ENCODE measurements at regions not wholly inside any gene's neighbourhood (a gene's known extent, or its start where the extent isn't known, plus 50 kb on each side); places are given as distances from the start of the nearest gene placed in this dataset.

DNA sequence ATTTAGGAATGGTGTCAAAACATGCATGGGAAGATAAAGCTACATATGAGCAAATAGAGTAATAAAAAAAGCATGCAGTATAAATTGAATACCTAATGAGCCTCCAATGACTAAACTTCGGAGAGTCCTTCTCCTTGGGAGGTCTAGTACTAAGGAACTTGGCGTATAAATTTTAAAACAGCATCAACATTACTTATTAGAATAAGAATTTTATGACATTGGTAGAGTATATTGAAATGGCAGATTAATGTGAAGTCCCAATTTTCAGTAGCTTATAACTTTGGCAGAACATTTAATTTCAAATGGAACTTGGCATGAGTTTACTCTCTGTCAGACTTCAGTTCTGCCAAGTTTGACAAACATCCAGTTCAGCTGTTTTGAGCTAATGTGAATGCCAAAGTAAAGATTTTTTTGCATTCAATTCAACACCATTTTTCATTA, 104.7 kb upstream of the RGS18 start:
- DNase-seq (ENCODE audit: low spot score) = no peak
- H3K9me3 ChIP-seq (ENCODE audit: severe bottlenecking) = no peaks in the 10 kb centered on the region
- H3K4me1 ChIP-seq (ENCODE audit: insufficient read depth, poor library complexity, severe bottlenecking) = no peaks in the 10 kb centered on the region
- no peaks in the 10 kb centered on the region for H3K36me3 ChIP-seq (ENCODE audit: low read depth)
- no peaks in the 10 kb centered on the region for H3K27me3 ChIP-seq (ENCODE audit: insufficient read depth, poor library complexity, severe bottlenecking)
- ATAC-seq (ENCODE audit: low read depth) = no peak
- no peak overlapping the region for H3K4me3 ChIP-seq (ENCODE audit: severe bottlenecking)
- H3K27ac ChIP-seq (ENCODE audit: poor library complexity, severe bottlenecking) = no peak overlapping the region
- TF ChIP-seq, protein P1, sequence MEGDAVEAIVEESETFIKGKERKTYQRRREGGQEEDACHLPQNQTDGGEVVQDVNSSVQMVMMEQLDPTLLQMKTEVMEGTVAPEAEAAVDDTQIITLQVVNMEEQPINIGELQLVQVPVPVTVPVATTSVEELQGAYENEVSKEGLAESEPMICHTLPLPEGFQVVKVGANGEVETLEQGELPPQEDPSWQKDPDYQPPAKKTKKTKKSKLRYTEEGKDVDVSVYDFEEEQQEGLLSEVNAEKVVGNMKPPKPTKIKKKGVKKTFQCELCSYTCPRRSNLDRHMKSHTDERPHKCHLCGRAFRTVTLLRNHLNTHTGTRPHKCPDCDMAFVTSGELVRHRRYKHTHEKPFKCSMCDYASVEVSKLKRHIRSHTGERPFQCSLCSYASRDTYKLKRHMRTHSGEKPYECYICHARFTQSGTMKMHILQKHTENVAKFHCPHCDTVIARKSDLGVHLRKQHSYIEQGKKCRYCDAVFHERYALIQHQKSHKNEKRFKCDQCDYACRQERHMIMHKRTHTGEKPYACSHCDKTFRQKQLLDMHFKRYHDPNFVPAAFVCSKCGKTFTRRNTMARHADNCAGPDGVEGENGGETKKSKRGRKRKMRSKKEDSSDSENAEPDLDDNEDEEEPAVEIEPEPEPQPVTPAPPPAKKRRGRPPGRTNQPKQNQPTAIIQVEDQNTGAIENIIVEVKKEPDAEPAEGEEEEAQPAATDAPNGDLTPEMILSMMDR (IDR thresholded peaks at IDR 0.05; ENCODE audit: poor library complexity, severe bottlenecking) = no peak

DNA sequence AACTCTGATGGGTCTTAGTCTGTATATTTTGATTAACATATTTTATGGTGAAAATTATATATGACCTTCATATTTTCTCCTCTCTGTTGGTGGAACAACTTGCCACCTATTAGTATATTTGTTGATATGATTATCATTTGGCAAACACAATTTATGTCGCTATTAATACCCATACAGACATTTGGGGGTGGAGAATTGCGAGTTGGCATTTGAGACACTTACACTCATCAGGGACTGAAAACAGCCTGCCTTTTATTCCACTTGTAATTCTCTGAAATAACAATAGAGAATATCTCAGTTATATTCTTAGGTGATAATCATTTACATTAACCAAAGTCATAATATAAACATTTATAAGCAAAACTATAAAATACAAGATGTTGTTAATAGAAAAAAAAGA, 100.5 kb upstream of the RGS18 start:
- TF ChIP-seq, protein P1 (IDR thresholded peaks at IDR 0.05; ENCODE audit: poor library complexity, severe bottlenecking) = no peak
- no peaks in the 10 kb centered on the region for H3K9me3 ChIP-seq (ENCODE audit: severe bottlenecking)
- H3K27me3 ChIP-seq (ENCODE audit: insufficient read depth, poor library complexity, severe bottlenecking) = peaks cover 5% of the 10 kb centered on the region
- no peak for ATAC-seq (ENCODE audit: low read depth)
- no peaks in the 10 kb centered on the region for H3K36me3 ChIP-seq (ENCODE audit: low read depth)
- no peak overlapping the region for H3K27ac ChIP-seq (ENCODE audit: poor library complexity, severe bottlenecking)
- DNase-seq (ENCODE audit: low spot score) = no peak
- H3K4me1 ChIP-seq (ENCODE audit: insufficient read depth, poor library complexity, severe bottlenecking) = no peaks in the 10 kb centered on the region
- H3K4me3 ChIP-seq (ENCODE audit: severe bottlenecking) = no peak overlapping the region

DNA sequence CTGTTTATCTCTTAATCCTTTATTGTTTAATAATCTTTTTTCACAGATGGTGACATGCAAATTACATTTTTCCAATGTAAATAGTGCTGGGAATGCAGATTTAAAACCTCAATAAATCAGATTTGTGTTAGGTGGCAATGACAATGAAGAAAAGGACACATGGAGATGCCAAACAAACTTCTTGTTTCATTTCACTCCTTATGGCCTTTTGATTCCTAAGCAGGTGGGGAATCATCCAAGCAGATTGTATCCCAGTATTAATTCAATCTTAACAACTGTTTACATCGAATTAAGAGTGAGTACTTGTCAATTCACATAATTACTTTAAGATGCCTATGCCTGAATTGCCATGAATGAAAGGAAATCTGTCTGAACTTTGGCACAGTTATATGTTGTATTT, 98.9 kb upstream of the RGS18 start:
- TF ChIP-seq, protein P1 (IDR thresholded peaks at IDR 0.05; ENCODE audit: poor library complexity, severe bottlenecking) = no peak
- Histone ChIP-seq H3K36me3 (ENCODE audit: low read depth) (no peaks in the 10 kb centered on the region), H3K4me1 (ENCODE audit: insufficient read depth, poor library complexity, severe bottlenecking) (no peaks in the 10 kb centered on the region), H3K9me3 (ENCODE audit: severe bottlenecking) (no peaks in the 10 kb centered on the region), H3K4me3 (ENCODE audit: severe bottlenecking) (no peak overlapping the region), H3K27me3 (ENCODE audit: insufficient read depth, poor library complexity, severe bottlenecking) (peaks cover 5% of the 10 kb centered on the region), H3K27ac (ENCODE audit: poor library complexity, severe bottlenecking) (no peak overlapping the region)
- ATAC-seq (ENCODE audit: low read depth) (no peak), DNase-seq (ENCODE audit: low spot score) (no peak)

DNA sequence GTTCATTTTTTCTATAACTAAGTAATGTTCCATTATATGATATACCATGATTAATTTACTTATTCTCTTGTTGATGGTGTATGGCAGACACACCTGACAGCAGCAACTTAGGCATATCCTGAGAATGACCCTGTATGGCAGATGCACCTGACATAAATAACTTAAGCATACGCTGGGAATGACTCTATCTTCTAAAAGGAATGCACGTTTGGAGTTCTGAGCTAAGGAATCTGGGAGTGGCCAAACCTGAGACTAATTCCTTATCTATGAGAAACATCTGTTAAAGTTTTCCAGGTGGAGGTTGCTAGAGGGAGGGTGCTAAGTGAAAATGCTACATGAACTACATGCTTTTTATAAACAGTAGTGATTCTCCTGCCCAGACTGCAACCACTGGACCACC, 96.7 kb upstream of the RGS18 start:
- Histone ChIP-seq H3K4me1 (ENCODE audit: insufficient read depth, poor library complexity, severe bottlenecking) (no peaks in the 10 kb centered on the region), H3K27me3 (ENCODE audit: insufficient read depth, poor library complexity, severe bottlenecking) (peaks cover 5% of the 10 kb centered on the region), H3K9me3 (ENCODE audit: severe bottlenecking) (no peaks in the 10 kb centered on the region), H3K4me3 (ENCODE audit: severe bottlenecking) (no peak overlapping the region), H3K36me3 (ENCODE audit: low read depth) (no peaks in the 10 kb centered on the region), H3K27ac (ENCODE audit: poor library complexity, severe bottlenecking) (no peak overlapping the region)
- no peak for DNase-seq (ENCODE audit: low spot score)
- ATAC-seq (ENCODE audit: low read depth) = peak; percentile 79
- TF ChIP-seq, protein P1 (IDR thresholded peaks at IDR 0.05; ENCODE audit: poor library complexity, severe bottlenecking) = no peak

DNA sequence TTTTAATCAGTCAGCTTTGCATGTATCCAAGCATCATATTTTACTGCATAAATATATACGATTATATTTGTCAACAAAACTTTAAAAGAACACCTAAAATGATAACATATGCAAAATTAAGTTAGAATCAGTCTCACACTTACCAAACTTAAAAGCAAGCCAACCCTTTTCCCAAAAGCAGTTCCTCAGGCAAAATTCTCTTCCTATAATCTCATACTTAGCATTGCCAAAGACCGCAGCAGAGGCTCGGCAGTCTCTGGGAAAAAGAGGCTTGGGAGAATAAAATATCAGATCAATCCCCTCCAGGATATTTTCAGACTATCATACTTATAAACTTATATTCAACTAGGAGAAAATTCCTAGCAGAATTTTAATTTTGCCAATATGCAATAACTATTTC, 93.2 kb upstream of the RGS18 start:
- H3K36me3 ChIP-seq (ENCODE audit: low read depth) = no peaks in the 10 kb centered on the region
- no peak for ATAC-seq (ENCODE audit: low read depth)

More for the DNA sequence above, 93.2 kb upstream of the RGS18 start:
- H3K9me3 ChIP-seq (ENCODE audit: severe bottlenecking) = no peaks in the 10 kb centered on the region
- TF ChIP-seq, protein P1 (IDR thresholded peaks at IDR 0.05; ENCODE audit: poor library complexity, severe bottlenecking) = no peak
- H3K27ac ChIP-seq (ENCODE audit: poor library complexity, severe bottlenecking) = no peak overlapping the region
- no peak overlapping the region for H3K4me3 ChIP-seq (ENCODE audit: severe bottlenecking)
- H3K4me1 ChIP-seq (ENCODE audit: insufficient read depth, poor library complexity, severe bottlenecking) = no peaks in the 10 kb centered on the region
- H3K27me3 ChIP-seq (ENCODE audit: insufficient read depth, poor library complexity, severe bottlenecking) = peaks cover 3% of the 10 kb centered on the region
- DNase-seq (ENCODE audit: low spot score) = no peak
